Trophoblast cell (in vitro differentiated cells and primary cell): ENCODE measurements at regions not wholly inside any gene's neighbourhood (a gene's known extent, or its start where the extent isn't known, plus 50 kb on each side); places are given as distances from the start of the nearest gene placed in this dataset.

ENCODE experiments used
- DNase-seq, 2 donors: peaks; one replicate each; pipeline ENCODE4 v3.0.0-alpha.2; 2016
- H2AFZ ChIP-seq: 2 replicates; pipeline ENCODE4 v1.6.1; 2013; ENCODE audit warnings: low read length, moderate library complexity, mild to moderate bottlenecking; ENCODE audit not compliant: insufficient read depth, poor library complexity
- H2AK5ac ChIP-seq: 2 replicates; pipeline ENCODE4 v1.6.1; 2013; ENCODE audit warnings: mild to moderate bottlenecking, low read length
- H2BK120ac ChIP-seq: 2 replicates; pipeline ENCODE4 v1.6.1; 2013; ENCODE audit warnings: low read length, mild to moderate bottlenecking, moderate library complexity; ENCODE audit not compliant: insufficient read depth, poor library complexity
- H2BK12ac ChIP-seq: 2 replicates; pipeline ENCODE4 v1.6.1; 2013; ENCODE audit warnings: mild to moderate bottlenecking, low read length, moderate library complexity
- H2BK5ac ChIP-seq: 2 replicates; pipeline ENCODE4 v1.6.1; 2013; ENCODE audit warnings: low read length, low read depth, moderate library complexity, mild to moderate bottlenecking; ENCODE audit not compliant: poor library complexity
- H3K14ac ChIP-seq: 2 replicates; pipeline ENCODE4 v1.6.1; 2013; ENCODE audit warnings: mild to moderate bottlenecking, low read length
- H3K18ac ChIP-seq: 2 replicates; pipeline ENCODE4 v1.6.1; 2013; ENCODE audit warnings: mild to moderate bottlenecking, low read length
- H3K23ac ChIP-seq: 2 replicates; pipeline ENCODE4 v1.6.1; 2013; ENCODE audit warnings: low read length
- H3K27ac ChIP-seq: 2 replicates; pipeline ENCODE4 v1.5.1; 2013; ENCODE audit warnings: low read depth, mild to moderate bottlenecking, inconsistent platforms, low read length, moderate library complexity
- H3K27me3 ChIP-seq: 2 replicates; pipeline ENCODE4 v1.6.1; 2013; ENCODE audit warnings: inconsistent platforms, mild to moderate bottlenecking, low read length, moderate library complexity; ENCODE audit not compliant: insufficient read depth
- H3K36me3 ChIP-seq, 2 experiments: 1 replicate in 1 of 2; 2 replicates in 1 of 2; pipeline ENCODE4 v1.6.1; 2013; ENCODE audit warnings: low read length in 2 of 2, mild to moderate bottlenecking in 2 of 2, moderate library complexity in 1 of 2; ENCODE audit not compliant: insufficient read depth in 2 of 2, control insufficient read depth in 1 of 2
- H3K4ac ChIP-seq: 2 replicates; pipeline ENCODE4 v1.6.1; 2013; ENCODE audit warnings: low read depth, mild to moderate bottlenecking, low read length, moderate library complexity
- H3K4me1 ChIP-seq, 2 experiments: 1 replicate in 1 of 2; 2 replicates in 1 of 2; pipeline ENCODE4 v1.6.1; 2013; ENCODE audit warnings: low read length in 2 of 2, mild to moderate bottlenecking in 2 of 2, moderate library complexity in 1 of 2; ENCODE audit not compliant: insufficient read depth in 2 of 2, control insufficient read depth in 1 of 2
- H3K4me2 ChIP-seq: 2 replicates; pipeline ENCODE4 v1.6.1; 2013; ENCODE audit warnings: inconsistent platforms, mild to moderate bottlenecking, low read length, moderate library complexity
- H3K4me3 ChIP-seq: 2 replicates; pipeline ENCODE4 v1.5.1; 2013; ENCODE audit warnings: mild to moderate bottlenecking, low read depth, low read length, inconsistent platforms
- H3K79me1 ChIP-seq: one replicate; pipeline ENCODE4 v1.6.1; 2013; ENCODE audit warnings: low read length
- H3K79me2 ChIP-seq: 2 replicates; pipeline ENCODE4 v1.6.1; 2013; ENCODE audit warnings: low read length, mild to moderate bottlenecking; ENCODE audit not compliant: control insufficient read depth, insufficient read depth, poor library complexity
- H3K9ac ChIP-seq: 2 replicates; pipeline ENCODE4 v1.6.1; 2013; ENCODE audit warnings: mild to moderate bottlenecking, low read length
- H3K9me3 ChIP-seq: 2 replicates; pipeline ENCODE4 v1.6.1; 2013; ENCODE audit warnings: low read depth, mild to moderate bottlenecking, control low read depth, inconsistent platforms, low read length; ENCODE audit not compliant: insufficient read depth
- H4K12ac ChIP-seq: 2 replicates; pipeline ENCODE4 v1.6.1; 2013; ENCODE audit warnings: low read depth, mild to moderate bottlenecking, low read length, moderate library complexity
- H4K8ac ChIP-seq: 2 replicates; pipeline ENCODE4 v1.6.1; 2013; ENCODE audit warnings: low read depth, mild to moderate bottlenecking, low read length, moderate library complexity
- H4K91ac ChIP-seq: one replicate; pipeline ENCODE4 v1.6.1; 2013; ENCODE audit warnings: low read depth, mild to moderate bottlenecking, low read length, moderate library complexity
- whole genome bisulfite sequencing: extraction: QIAGEN DNeasy Blood & Tissue Kit; methylation state at CpG from one replicate; pipeline ENCODE4 v1.1.7; 2013; ENCODE audit warnings: missing lambda C conversion rate; ENCODE audit not compliant: insufficient read length, insufficient coverage; ENCODE audit errors: extremely low coverage; 5-methylcytosine and 5-hydroxymethylcytosine counted together

- no peak overlapping the region for H2BK120ac ChIP-seq
- no peak for DNase-seq
- H4K12ac ChIP-seq = no peak overlapping the region
- H4K91ac ChIP-seq = no peak overlapping the region
- H3K36me3 ChIP-seq = no peaks in the 10 kb centered on the region
- H3K4ac ChIP-seq = no peak overlapping the region
- no peak overlapping the region for H3K9ac ChIP-seq
- H3K18ac ChIP-seq = no peak overlapping the region
- H4K8ac ChIP-seq = no peak overlapping the region
- no peak overlapping the region for H2BK5ac ChIP-seq
- H3K27ac ChIP-seq = no peak overlapping the region
- H3K79me1 ChIP-seq = no peaks in the 10 kb centered on the region
- no peaks in the 10 kb centered on the region for H3K79me2 ChIP-seq
- H3K23ac ChIP-seq = no peak overlapping the region
- H3K4me3 ChIP-seq = no peak overlapping the region
- H3K27me3 ChIP-seq = no peaks in the 10 kb centered on the region
- H2AK5ac ChIP-seq = no peak overlapping the region
- H2AFZ ChIP-seq = no peak overlapping the region
- H3K14ac ChIP-seq = no peak overlapping the region
- H3K9me3 ChIP-seq = no peaks in the 10 kb centered on the region
- no peaks in the 10 kb centered on the region for H3K4me1 ChIP-seq
- H2BK12ac ChIP-seq = no peak overlapping the region
- no peak overlapping the region for H3K4me2 ChIP-seq
These were observed 1044.4 kb downstream of the CDH8 start for GRCh38 chr16:60991886-60992285.

- no CpG with 5 or more reads among the region's 5 CpGs for WGBS
- H3K9ac ChIP-seq = no peak overlapping the region
- no peaks in the 10 kb centered on the region for H3K9me3 ChIP-seq
- H2AK5ac ChIP-seq = no peak overlapping the region
- H3K79me2 ChIP-seq = no peaks in the 10 kb centered on the region
- H3K79me1 ChIP-seq = no peaks in the 10 kb centered on the region
- no peak for DNase-seq
- H3K36me3 ChIP-seq = no peaks in the 10 kb centered on the region
- no peak overlapping the region for H3K18ac ChIP-seq
- H2AFZ ChIP-seq = no peak overlapping the region
- no peak overlapping the region for H3K4ac ChIP-seq
- H2BK120ac ChIP-seq = no peak overlapping the region
- H3K27ac ChIP-seq = no peak overlapping the region
- H3K4me2 ChIP-seq = no peak overlapping the region
- H3K27me3 ChIP-seq = no peaks in the 10 kb centered on the region
- H2BK12ac ChIP-seq = no peak overlapping the region
- no peak overlapping the region for H4K12ac ChIP-seq
- no peak overlapping the region for H4K8ac ChIP-seq
- H2BK5ac ChIP-seq = no peak overlapping the region
- H4K91ac ChIP-seq = no peak overlapping the region
- H3K4me3 ChIP-seq = no peak overlapping the region
- H3K23ac ChIP-seq = no peak overlapping the region
- H3K14ac ChIP-seq = no peak overlapping the region
- no peaks in the 10 kb centered on the region for H3K4me1 ChIP-seq
These were observed 1046.6 kb downstream of the CDH8 start for GRCh38 chr16:60989592-60989991.

GRCh38 chr16:60979119-60979518 lies 1057.1 kb downstream of the CDH8 start:
- H3K36me3 ChIP-seq = no peaks in the 10 kb centered on the region
- no peak overlapping the region for H3K14ac ChIP-seq
- no peaks in the 10 kb centered on the region for H3K79me1 ChIP-seq
- no peak overlapping the region for H3K18ac ChIP-seq
- peaks cover 7% of the 10 kb centered on the region for H3K9me3 ChIP-seq
- H3K23ac ChIP-seq = no peak overlapping the region
- H3K4ac ChIP-seq = no peak overlapping the region
- H4K12ac ChIP-seq = no peak overlapping the region
- H2AK5ac ChIP-seq = no peak overlapping the region
- no peaks in the 10 kb centered on the region for H3K4me1 ChIP-seq
- H3K4me3 ChIP-seq = no peak overlapping the region
- no CpG with 5 or more reads among the region's 2 CpGs for WGBS
- no peak overlapping the region for H2BK5ac ChIP-seq
- H3K9ac ChIP-seq = no peak overlapping the region
- DNase-seq = no peak
- H3K79me2 ChIP-seq = no peaks in the 10 kb centered on the region
- H4K91ac ChIP-seq = no peak overlapping the region
- H3K27ac ChIP-seq = no peak overlapping the region
- no peak overlapping the region for H2BK12ac ChIP-seq
- H4K8ac ChIP-seq = no peak overlapping the region
- no peak overlapping the region for H2AFZ ChIP-seq
- no peaks in the 10 kb centered on the region for H3K27me3 ChIP-seq
- H2BK120ac ChIP-seq = no peak overlapping the region
- H3K4me2 ChIP-seq = no peak overlapping the region

- no peak overlapping the region for H3K4me2 ChIP-seq
- no peak overlapping the region for H2AFZ ChIP-seq
- H4K8ac ChIP-seq = no peak overlapping the region
- no peaks in the 10 kb centered on the region for H3K27me3 ChIP-seq
- H4K91ac ChIP-seq = no peak overlapping the region
- no peak overlapping the region for H3K18ac ChIP-seq
- no peak overlapping the region for H2BK120ac ChIP-seq
- no peak overlapping the region for H3K4ac ChIP-seq
- no peaks in the 10 kb centered on the region for H3K4me1 ChIP-seq
- no peak overlapping the region for H3K4me3 ChIP-seq
- no peak overlapping the region for H3K23ac ChIP-seq
- H2AK5ac ChIP-seq = no peak overlapping the region
- H4K12ac ChIP-seq = no peak overlapping the region
- no peak overlapping the region for H3K27ac ChIP-seq
- H3K79me1 ChIP-seq = no peaks in the 10 kb centered on the region
- no peak overlapping the region for H3K9ac ChIP-seq
- H2BK5ac ChIP-seq = no peak overlapping the region
- no peak for DNase-seq
- no peaks in the 10 kb centered on the region for H3K79me2 ChIP-seq
- H3K36me3 ChIP-seq = no peaks in the 10 kb centered on the region
- no CpG with 5 or more reads among the region's 5 CpGs for WGBS
- no peak overlapping the region for H3K14ac ChIP-seq
- no peak overlapping the region for H2BK12ac ChIP-seq
- H3K9me3 ChIP-seq = no peaks in the 10 kb centered on the region
These were observed 1086.4 kb downstream of the CDH8 start for GRCh38 chr16:60949800-60950199.

GRCh38 chr16:60945225-60945624 lies 1091.0 kb downstream of the CDH8 start:
- H2AK5ac ChIP-seq = no peak overlapping the region

More at GRCh38 chr16:60945225-60945624, 1091.0 kb downstream of the CDH8 start:
- no CpG with 5 or more reads among the region's 2 CpGs for whole genome bisulfite sequencing
- no peak overlapping the region for H2BK12ac ChIP-seq
- no peak overlapping the region for H4K12ac ChIP-seq
- no peaks in the 10 kb centered on the region for H3K36me3 ChIP-seq
- DNase-seq = no peak
- no peak overlapping the region for H4K91ac ChIP-seq
- no peak overlapping the region for H3K18ac ChIP-seq
- H3K79me2 ChIP-seq = no peaks in the 10 kb centered on the region
- H2BK120ac ChIP-seq = no peak overlapping the region
- no peak overlapping the region for H3K27ac ChIP-seq
- no peak overlapping the region for H4K8ac ChIP-seq
- no peaks in the 10 kb centered on the region for H3K4me1 ChIP-seq
- H3K9me3 ChIP-seq = no peaks in the 10 kb centered on the region
- no peak overlapping the region for H3K4me3 ChIP-seq
- H3K23ac ChIP-seq = no peak overlapping the region
- no peak overlapping the region for H2AFZ ChIP-seq
- no peaks in the 10 kb centered on the region for H3K27me3 ChIP-seq
- no peak overlapping the region for H3K4ac ChIP-seq
- no peaks in the 10 kb centered on the region for H3K79me1 ChIP-seq
- no peak overlapping the region for H3K9ac ChIP-seq
- H2BK5ac ChIP-seq = no peak overlapping the region
- no peak overlapping the region for H3K4me2 ChIP-seq
- no peak overlapping the region for H3K14ac ChIP-seq
